ACC112 (cell line): ENCODE measurements at regions not wholly inside any gene's neighbourhood (a gene's known extent, or its start where the extent isn't known, plus 50 kb on each side); places are given as distances from the start of the nearest gene placed in this dataset.

Experiments
- H2AFZ ChIP-seq: fragments of 200-600 bp; sonication (generic); one replicate; pipeline ENCODE4 v1.6.0; 2017; ENCODE audit warnings: antibody characterized with exemption, low read length; ENCODE audit not compliant: unreplicated experiment
- H3K27ac ChIP-seq: fragments of 200-600 bp; sonication (generic); 2 replicates; pipeline ENCODE4 v1.5.1; 2014; ENCODE audit warnings: low read depth, mild to moderate bottlenecking, antibody characterized with exemption, low read length, moderate library complexity
- H3K27me3 ChIP-seq: fragments of 200-600 bp; sonication (generic); 2 replicates; pipeline ENCODE4 v1.6.1; 2014; ENCODE audit warnings: mild to moderate bottlenecking, antibody characterized with exemption, low read length, moderate library complexity, mixed read lengths; ENCODE audit not compliant: insufficient read depth
- H3K36me3 ChIP-seq: fragments of 200-600 bp; sonication (generic); 2 replicates; pipeline ENCODE4 v1.6.1; 2016; ENCODE audit warnings: mild to moderate bottlenecking, antibody characterized with exemption, low read length, moderate library complexity, mixed read lengths; ENCODE audit not compliant: insufficient read depth
- H3K4me1 ChIP-seq: fragments of 200-600 bp; sonication (generic); one replicate; pipeline ENCODE4 v1.6.1; 2016; ENCODE audit warnings: low read length, mixed read lengths; ENCODE audit not compliant: insufficient read depth, unreplicated experiment, control insufficient read depth
- H3K4me3 ChIP-seq: fragments of 200-600 bp; sonication (generic); 2 replicates; pipeline ENCODE4 v1.5.1; 2014; ENCODE audit warnings: mild to moderate bottlenecking, low read depth, low read length
- H3K79me2 ChIP-seq: fragments of 200-600 bp; sonication (generic); one replicate; pipeline ENCODE4 v1.6.0; 2016; ENCODE audit warnings: low read length; ENCODE audit not compliant: control insufficient read depth, unreplicated experiment, insufficient read depth

- no peak overlapping the region for H3K27ac ChIP-seq
- no peak overlapping the region for H2AFZ ChIP-seq
- H3K79me2 ChIP-seq: no peaks in the 10 kb centered on the region
- no peaks in the 10 kb centered on the region for H3K36me3 ChIP-seq
- H3K4me1 ChIP-seq: no peaks in the 10 kb centered on the region
- peaks cover 8% of the 10 kb centered on the region for H3K27me3 ChIP-seq
- no peak overlapping the region for H3K4me3 ChIP-seq
Measured at GRCh38 chr9:19554529-19554928, 145.7 kb downstream of the ACER2 start.

- Histone ChIP-seq H3K27me3 (peaks cover 8% of the 10 kb centered on the region; the same call in 1 of the 2 replicates), H2AFZ (no peak overlapping the region), H3K4me1 (no peaks in the 10 kb centered on the region), H3K79me2 (no peaks in the 10 kb centered on the region), H3K4me3 (no peak overlapping the region), H3K36me3 (no peaks in the 10 kb centered on the region), H3K27ac (no peak overlapping the region)
Measured at GRCh38 chr9:19553441-19553840, 144.6 kb downstream of the ACER2 start.

- no peak overlapping the region for H3K27ac ChIP-seq
- no peaks in the 10 kb centered on the region for H3K4me1 ChIP-seq
- peaks cover 8% of the 10 kb centered on the region; the same call in 1 of the 2 replicates for H3K27me3 ChIP-seq
Measured at GRCh38 chr9:19552282-19553105, 143.7 kb downstream of the ACER2 start.

GRCh38 chr9:19551124-19551929 is 142.5 kb downstream of the ACER2 start:
- Histone ChIP-seq H3K79me2 (no peaks in the 10 kb centered on the region), H2AFZ (no peak overlapping the region), H3K27me3 (peaks cover 8% of the 10 kb centered on the region; the same call in 1 of the 2 replicates), H3K27ac (no peak overlapping the region), H3K36me3 (no peaks in the 10 kb centered on the region), H3K4me1 (no peaks in the 10 kb centered on the region), H3K4me3 (no peak overlapping the region)

More at GRCh38 chr9:19552282-19553105, 143.7 kb downstream of the ACER2 start:
- Histone ChIP-seq H3K79me2 (no peaks in the 10 kb centered on the region), H3K36me3 (no peaks in the 10 kb centered on the region), H2AFZ (no peak overlapping the region), H3K4me3 (no peak overlapping the region)

GRCh38 chr9:19550009-19550408 is 141.2 kb downstream of the ACER2 start:
- no peaks in the 10 kb centered on the region for H3K79me2 ChIP-seq
- H3K36me3 ChIP-seq: no peaks in the 10 kb centered on the region
- no peaks in the 10 kb centered on the region for H3K4me1 ChIP-seq
- H3K27me3 ChIP-seq: peaks cover 8% of the 10 kb centered on the region; the same call in 1 of the 2 replicates
- no peak overlapping the region for H3K27ac ChIP-seq
- H2AFZ ChIP-seq: no peak overlapping the region
- no peak overlapping the region for H3K4me3 ChIP-seq

- no peak overlapping the region for H2AFZ ChIP-seq
- no peaks in the 10 kb centered on the region for H3K79me2 ChIP-seq
- H3K4me3 ChIP-seq: no peak overlapping the region
- no peaks in the 10 kb centered on the region for H3K36me3 ChIP-seq
- no peak overlapping the region for H3K27ac ChIP-seq
- no peaks in the 10 kb centered on the region for H3K4me1 ChIP-seq
- peaks cover 24% of the 10 kb centered on the region for H3K27me3 ChIP-seq
Measured at GRCh38 chr9:19533373-19533772, 124.6 kb downstream of the ACER2 start.

GRCh38 chr9:19527663-19528062 is 118.9 kb downstream of the ACER2 start:
- H3K4me1 ChIP-seq: no peaks in the 10 kb centered on the region

GRCh38 chr9:19522558-19522957 is 113.7 kb downstream of the ACER2 start:
- Histone ChIP-seq H3K79me2 (no peaks in the 10 kb centered on the region), H3K27ac (no peak overlapping the region), H3K4me1 (no peaks in the 10 kb centered on the region), H3K4me3 (no peak overlapping the region), H3K27me3 (peaks cover 55% of the 10 kb centered on the region), H3K36me3 (no peaks in the 10 kb centered on the region), H2AFZ (no peak overlapping the region)

More at GRCh38 chr9:19527663-19528062, 118.9 kb downstream of the ACER2 start:
- no peak overlapping the region for H3K27ac ChIP-seq
- H3K36me3 ChIP-seq: no peaks in the 10 kb centered on the region
- no peaks in the 10 kb centered on the region for H3K79me2 ChIP-seq
- H2AFZ ChIP-seq: no peak overlapping the region
- no peak overlapping the region for H3K4me3 ChIP-seq
- peaks cover 57% of the 10 kb centered on the region for H3K27me3 ChIP-seq

- H3K4me1 ChIP-seq: no peaks in the 10 kb centered on the region
- peaks cover 54% of the 10 kb centered on the region for H3K27me3 ChIP-seq
- H3K36me3 ChIP-seq: no peaks in the 10 kb centered on the region
- H3K27ac ChIP-seq: no peak overlapping the region
- no peak overlapping the region for H2AFZ ChIP-seq
- no peaks in the 10 kb centered on the region for H3K79me2 ChIP-seq
- no peak overlapping the region for H3K4me3 ChIP-seq
Measured at GRCh38 chr9:19521205-19521604, 112.4 kb downstream of the ACER2 start.

GRCh38 chr9:19517202-19517942 is 108.6 kb downstream of the ACER2 start:
- Histone ChIP-seq H3K27ac (no peak overlapping the region), H3K36me3 (no peaks in the 10 kb centered on the region), H3K4me1 (peaks cover 4% of the 10 kb centered on the region), H2AFZ (no peak overlapping the region), H3K4me3 (no peak overlapping the region), H3K79me2 (no peaks in the 10 kb centered on the region), H3K27me3 (peaks cover 53% of the 10 kb centered on the region)
